ENCODE measurements at regions not wholly inside any gene's neighbourhood (a gene's known extent, or its start where the extent isn't known, plus 50 kb on each side); places are given as distances from the start of the nearest gene placed in this dataset.

DNA sequence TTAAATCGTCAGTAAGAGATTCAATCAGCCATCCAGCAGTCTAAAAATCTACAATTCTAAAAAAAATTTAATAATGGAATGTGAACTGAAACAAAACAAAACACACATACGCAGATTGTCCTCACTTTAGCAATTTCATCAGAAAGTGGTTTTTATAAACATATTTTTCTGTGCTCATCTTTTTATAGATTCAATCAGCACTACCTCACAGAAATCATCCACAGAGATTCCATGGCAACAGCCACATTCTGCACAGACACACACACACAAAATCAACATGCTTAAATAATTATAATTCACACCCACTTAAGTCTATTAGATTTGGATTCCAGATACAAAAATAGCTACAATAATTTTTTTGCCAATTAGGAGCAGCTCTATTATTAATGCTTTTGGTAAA is 149.0 kb upstream of the KCNIP4 start:
- DNase-seq = no peak

DNA sequence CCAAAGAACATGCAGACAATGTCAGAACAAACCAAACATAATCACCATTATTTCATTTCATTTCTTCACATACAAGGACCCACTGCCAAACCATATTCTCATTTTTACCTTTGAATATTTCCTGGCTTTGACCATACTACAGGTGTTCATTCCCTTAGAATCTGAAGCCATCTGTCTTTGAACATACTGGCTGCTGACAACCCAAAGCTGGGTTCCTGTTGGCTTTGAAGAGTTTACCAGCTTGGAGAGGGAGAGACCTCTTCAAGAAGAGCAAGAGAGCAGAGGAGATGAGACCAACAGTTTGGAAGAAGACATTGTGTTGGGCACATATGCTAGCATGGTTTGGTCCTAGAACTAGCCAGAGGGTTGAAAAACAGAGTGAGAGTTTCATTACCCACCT is 145.6 kb upstream of the KCNIP4 start:
- no peak for DNase-seq

DNA sequence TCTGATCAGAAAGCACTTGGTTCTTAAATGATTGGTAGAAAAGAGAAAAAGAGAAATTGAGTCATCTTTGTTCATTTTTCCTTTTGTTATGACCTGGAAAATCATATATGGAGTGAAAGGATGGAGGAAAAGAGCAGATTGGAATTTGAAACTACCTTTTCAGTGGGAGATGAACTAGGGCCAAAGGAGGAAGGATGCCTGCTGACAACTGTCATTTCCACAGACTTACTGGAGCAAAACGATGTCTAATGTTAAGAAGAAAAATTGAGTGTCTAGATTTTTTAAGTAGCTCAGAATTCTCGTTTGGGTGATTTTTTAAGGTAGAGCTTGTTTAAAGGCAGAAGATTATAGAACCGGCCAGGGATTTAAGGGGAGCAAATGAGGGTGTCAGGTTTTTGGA is 144.6 kb upstream of the KCNIP4 start:
- no peak for DNase-seq

DNA sequence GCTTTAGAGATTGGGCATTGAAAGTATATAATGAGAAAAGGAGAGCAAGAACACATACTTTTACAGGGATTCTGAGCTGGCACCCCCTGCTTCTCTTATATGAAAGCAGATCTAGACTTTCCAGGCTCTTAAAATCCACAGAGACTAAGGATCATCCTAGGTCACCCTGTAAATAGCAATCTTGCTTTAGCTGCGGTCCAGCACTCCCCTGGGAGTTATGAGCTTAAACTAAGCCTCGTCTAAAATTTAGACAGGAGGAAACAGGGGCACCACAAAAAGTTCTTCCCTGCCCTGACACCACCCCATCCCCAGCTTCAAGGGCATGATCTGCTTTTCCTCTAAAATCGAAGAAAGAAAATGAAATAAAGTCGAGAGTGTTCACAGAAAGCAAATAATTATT is 143.3 kb upstream of the KCNIP4 start:
- no peak for DNase-seq

DNA sequence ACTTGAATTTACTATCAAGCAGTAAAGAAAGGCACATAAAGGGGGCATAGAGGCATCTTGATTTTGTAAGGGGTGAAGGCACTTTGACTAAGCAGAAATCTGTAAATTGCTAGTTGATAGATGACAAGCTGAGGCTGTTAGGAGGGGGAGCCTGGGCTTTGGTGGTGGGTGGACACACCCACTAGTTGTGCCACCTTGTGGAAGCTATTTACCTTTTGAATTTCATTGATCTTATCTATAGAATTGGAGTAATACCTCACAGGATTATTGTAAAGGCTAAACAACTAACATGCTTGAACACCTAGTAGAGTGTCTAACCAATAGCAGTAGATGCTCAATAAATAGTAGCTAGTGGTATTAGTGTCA is 142.8 kb upstream of the KCNIP4 start:
- no peak for DNase-seq

DNA sequence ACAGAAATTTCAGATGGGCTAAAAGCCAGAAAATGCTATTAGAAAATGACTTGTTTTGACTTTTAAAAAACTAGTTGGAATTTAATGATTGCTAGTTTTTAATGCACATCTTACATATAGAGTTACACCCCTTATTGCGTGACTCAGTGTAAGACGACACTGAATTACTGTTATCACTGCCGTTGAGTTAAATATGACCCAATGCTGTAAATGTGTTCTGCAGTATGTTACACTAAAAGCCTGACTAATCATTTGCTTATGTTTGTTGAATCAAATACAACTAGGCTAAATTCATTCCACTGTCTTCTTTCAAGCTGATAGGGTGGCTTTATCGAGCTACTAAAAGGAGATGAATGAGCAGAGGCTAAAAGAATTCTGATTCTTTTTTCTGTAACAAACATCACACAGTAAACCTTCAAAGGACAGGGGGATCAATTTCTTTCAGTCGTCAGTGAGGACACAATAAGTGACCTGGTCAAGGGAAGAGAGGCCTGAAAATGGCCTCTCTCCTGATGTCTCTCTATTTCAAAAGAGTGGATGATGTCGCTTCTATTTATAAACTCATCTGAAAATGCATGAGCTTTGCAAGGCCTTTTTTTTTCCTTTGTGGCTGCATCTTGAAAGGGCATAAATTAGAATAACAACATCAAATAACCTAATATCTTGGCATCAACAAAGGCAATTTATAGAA is 142.2 kb upstream of the KCNIP4 start:
- DNase-seq = no peak

DNA sequence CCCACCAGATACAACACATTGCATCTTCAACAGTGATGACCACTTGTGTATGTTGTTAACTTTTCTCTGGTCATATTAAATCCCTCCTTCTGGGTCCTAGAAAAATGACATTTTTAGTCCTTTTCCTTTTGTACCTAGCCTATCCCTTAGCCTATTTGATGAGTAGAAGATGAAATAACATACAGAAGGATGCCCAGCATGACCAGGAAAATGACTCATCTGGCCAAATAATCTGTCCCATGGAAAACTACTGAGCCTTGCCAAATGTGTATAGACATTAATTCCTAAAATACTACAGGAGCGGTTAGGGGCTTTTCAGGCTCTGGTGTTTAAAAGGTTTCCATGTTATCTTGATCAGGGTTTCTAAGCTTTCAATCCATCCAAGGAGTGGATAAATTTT is 129.0 kb upstream of the KCNIP4 start:
- no peak for DNase-seq

DNA sequence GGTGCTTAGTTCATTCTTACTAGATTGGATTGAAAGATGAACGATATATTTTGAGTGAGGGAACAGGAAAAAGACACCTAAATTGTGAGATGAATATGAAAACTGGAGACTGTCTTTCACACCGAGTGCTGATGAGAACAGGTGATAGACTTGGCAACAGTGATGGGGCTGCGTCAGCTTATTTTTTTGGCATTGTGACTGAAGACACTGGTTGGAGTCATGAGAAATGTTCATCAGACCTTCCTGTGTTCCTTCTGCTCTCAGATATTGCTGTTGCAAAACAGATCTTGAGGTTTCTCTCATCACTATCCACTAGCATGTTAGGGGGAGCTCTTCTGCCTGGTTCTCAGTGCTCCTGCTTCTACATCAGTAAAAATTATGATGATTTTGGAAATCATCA is 124.2 kb upstream of the KCNIP4 start:
- no peak for DNase-seq

DNA sequence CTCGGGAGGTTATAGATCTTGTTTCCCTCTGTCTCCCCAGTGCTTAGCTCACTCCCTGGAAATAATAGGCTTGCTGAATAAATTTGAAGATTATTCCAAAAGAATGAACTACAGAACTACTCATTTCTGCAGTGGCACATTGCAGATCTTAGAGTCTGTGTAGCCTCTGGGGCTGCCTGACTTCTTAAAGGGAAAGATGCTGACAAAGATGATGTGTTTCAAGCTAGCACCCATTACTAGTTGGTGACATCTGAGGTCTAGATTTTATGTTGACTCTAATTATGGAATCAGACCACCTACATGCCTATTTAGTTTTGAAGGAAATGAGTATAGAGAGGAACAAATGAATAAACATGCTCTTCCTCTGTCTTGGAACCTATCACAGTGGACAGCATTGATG is 123.7 kb upstream of the KCNIP4 start:
- no peak for DNase-seq

DNA sequence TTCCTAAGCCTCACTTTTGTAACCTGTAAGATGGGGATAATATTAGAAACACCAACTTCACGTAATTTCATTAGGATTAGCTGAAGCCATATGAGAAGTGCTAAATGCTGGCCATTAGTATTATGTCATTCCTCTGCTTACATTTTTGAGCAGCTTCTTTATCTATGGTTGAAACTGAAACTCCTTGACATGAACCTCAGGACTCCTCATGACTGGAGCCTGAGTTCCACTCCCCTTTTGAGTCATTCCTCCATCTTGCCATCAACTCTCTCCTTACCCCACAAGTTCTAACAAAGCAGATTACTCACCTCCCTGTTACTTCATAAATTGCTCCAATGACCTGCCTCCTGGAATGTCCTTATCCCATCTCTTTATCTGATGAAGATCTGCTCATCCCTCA is 123.2 kb upstream of the KCNIP4 start:
- no peak for DNase-seq

DNA sequence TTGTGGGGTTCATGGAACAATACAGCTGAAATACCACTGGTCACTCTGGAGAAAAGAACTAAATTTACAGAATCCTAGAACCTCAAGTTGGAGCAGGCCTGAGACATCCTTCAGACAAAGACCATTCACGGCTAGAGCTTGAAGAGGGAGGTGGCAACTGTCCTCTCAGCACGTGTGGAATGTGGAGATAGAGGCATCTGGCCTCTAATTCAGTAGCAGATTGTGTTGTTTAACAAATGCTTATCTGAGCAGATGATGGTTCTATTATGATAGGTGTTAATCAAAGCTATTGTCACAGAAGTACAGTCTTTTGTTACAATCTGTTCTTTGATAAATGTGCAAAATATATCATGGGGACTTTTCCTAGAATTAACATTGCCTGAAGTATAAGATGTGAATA is 121.7 kb upstream of the KCNIP4 start:
- DNase-seq = no peak

DNA sequence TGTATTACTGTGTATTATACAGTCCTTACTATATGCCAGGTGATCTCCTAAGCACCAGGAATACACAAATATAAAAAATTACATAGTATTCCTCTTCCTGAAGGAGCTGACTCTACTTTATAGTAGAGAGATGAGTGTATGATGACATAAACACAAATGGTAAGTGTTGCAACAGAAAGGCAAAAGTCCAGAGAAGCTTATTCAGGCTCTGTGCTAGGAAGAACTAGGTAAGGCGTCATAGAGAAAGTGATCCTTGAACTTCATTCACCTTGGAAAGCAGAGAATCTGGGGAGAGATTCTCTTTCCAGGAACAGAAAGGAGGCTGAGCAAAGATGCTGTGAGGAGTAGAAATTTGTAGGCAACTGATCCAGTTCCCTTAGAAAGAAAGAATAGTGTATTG is 115.0 kb upstream of the KCNIP4 start:
- no peak for DNase-seq

DNA sequence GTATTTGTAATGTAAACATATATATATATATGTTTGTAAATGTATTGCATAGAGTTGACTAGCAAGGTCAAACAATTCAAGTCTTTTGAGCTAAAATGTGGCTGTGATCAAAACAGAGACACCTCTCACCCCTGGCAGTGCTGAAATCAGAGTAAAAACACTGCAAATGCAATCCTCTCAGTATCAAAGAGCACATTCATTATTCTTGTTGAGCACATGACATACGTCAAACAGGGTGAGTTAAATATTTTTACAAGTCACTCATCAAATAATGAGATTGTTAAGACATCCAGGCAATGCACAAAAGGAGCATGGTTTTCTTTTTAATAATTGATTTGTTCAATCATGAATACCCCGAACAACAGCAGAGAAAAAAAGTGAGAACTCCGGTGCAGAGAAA is 114.1 kb upstream of the KCNIP4 start:
- DNase-seq = no peak

DNA sequence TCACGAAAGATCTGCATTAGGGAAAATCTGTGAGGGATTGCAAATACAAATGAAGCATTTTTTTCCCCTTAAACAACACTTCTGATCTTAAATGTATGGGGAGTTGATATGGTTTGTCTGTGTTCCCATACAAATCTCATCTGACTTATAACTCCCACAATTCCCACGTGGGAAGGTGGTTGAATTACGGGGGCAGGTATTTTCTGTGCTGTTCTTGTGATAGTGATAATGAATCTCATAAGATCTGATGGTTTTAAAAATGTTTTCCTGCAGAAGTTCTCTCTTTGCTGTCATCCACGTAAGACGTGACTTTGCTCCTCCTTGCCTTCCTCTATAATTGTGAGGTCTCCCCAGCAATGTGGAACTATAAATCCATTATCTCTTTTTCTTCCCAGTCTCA is 107.4 kb upstream of the KCNIP4 start:
- DNase-seq = no peak

DNA sequence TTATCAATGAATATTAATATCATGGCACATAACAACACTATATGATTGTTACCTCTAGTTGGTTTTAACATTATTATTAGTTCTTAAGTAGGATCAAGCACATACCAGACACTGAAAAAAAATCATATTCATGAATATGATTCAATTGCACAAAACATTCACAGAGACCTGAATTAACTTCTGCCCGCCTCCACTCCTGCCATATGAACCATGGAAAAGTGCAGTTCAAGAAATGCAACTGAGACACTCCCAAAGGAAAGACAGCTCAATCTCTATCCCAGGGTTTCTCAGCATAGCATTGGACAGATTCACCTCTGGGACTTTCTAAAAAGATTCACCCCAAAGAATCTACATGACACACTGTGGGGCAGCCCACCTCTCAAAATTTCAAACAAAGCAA is 103.5 kb upstream of the KCNIP4 start:
- DNase-seq = no peak

DNA sequence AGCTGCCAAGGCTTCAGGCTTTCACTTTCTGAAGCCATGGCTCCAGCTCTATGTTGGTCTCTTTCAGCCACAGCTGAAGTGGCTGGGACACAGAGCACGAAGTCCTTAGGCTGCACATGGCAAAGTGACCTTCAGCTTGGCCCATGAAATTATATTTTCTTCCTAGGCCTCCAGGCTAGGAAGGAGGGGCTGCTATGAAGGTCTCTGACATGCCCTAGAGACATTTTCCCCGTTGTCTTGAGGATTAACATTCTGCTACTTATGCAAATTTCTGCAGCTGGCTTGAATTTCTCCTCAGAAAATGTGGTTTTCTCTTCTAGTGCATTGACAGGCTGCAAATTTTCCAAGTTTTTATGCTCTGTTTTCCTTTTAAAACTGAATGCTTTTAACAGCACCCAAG is 99.8 kb upstream of the KCNIP4 start:
- DNase-seq = no peak

DNA sequence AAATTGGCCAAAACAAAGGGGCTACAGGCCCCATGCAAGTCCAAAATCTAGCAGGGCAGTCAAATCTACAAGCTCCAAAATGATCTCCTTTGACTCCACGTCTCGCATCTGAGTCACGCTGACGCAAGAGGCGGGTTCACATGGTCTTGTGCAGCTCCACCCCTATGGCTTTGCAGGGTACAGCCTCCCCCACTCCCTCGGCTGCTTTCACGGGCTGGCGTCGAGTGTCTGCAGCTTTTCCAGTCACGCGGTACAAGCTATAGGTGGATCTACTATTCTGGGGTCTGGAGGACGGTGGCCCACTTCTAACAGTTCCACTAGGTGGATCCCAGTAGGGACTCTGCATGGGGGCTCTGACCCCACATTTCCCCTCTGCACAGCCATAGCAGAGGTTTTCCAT is 99.2 kb upstream of the KCNIP4 start:
- DNase-seq = no peak

DNA sequence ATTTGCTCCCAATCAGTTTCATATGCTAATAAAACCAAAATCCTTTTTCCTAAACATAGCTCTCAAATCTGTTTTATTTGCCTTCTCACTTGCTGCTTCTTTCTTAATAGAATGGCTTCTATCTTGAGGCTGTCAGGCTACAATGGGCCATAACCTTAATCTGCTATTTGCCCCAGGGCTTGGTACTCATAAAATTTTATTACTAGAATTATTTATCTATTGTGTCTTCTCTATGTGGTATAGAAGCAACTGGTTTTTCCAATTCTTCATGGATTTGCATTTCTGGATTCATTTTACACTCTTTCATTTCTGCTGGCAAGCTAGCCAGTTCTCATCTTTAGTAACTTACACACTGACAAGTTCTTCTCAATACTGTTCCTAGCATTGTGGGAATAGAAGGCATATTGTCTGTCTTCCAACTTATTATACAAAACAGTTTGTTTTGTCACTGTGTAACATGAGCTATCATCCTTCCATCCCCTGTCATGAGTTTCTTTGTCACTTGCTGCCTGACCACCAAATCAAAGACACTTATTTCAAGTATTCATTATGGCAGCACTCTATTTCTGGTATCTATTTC is 96.6 kb upstream of the KCNIP4 start:
- no peak for DNase-seq

DNA sequence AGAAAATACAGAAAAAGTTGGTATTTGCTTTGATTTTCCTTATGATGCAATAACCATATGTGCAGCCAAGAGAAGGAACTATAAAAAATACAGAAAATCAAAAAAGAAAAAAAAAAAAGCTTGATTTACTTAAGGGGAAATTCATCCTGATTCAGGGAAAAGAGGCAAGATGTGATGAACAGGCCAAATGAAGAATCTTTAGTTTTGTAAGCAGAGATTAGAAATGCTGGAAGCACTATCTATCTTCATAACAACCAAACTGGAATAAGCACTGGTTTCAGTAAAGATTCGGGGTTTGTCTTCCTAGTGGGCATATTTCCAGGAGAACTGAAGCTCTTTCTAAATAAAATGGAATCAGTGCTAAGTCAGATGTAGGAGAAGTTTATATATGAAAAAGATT is 82.9 kb upstream of the KCNIP4 start:
- DNase-seq = no peak

DNA sequence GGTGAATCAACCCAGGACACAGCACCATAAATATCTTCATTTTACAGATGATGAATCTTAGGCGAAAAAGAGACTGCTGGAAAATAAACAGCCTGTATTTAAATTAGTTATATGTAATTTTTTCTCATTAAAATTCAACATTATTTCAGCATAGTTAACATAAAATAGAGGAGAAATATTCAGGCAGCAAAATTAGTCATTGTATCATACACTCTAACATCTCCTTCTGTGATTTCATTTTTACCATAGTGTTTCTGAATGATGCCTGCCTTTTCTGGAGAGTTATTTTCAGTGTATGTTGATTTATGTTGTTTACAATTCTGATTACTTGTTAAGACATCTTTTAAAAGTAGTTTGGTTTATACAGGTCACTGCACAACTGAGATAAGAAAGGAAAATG is 82.3 kb upstream of the KCNIP4 start:
- DNase-seq = no peak

DNA sequence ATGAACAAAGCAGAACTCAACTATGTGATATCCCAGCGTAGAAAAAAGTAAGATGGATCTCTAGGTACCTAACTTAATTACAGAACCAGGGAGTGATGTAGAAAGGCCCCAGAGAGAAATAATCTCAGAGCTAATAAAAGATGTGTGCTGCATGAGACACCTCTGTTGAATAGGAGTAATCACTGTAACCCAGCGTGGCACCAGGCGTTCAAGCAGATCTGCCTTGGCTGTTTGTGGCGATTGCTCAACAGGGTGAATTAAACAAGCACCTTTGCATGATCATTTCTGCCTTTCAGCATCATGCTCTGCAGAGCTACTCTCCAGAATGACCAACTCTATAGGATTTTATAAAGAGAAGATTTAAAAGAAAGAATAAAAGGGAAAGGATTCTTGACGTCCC is 81.7 kb upstream of the KCNIP4 start:
- no peak for DNase-seq

DNA sequence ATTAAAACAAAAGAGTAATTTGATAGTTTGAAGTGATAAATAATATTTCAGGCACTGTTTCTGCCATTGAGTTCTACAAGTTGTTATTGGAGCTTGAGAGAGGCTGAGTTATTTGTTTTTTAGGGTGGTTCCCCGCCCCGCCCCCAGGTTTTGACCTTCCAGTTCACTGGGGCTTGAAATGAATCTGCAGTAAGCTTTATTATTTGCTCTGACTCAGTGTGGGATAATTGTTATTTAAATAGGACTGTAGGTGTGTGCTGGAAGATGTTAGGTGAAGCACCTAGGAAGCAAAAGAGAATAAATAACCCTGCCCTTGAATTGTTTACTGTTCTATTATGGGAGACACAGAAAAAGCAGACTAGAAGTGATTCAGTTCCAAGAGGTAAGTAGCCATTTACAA is 81.2 kb upstream of the KCNIP4 start:
- no peak for DNase-seq

DNA sequence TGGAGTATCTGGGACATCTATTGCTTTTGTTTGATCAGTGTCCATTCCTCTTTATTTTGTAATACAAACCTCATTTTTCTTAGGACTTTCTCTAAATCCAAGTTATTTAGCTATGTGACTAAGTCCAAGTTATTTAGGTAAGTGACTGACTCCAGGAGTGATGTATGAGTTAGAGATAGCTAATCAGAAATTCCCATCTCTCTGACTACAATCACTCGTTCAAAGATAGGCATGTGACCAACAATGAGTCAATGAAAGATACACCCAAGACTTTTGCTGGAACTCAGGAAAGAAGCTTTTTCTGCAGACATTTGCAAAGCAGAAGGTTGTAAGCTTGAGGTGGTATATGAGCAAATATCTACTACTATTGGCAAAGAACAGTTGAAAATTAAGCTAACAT is 72.5 kb upstream of the KCNIP4 start:
- DNase-seq = no peak

DNA sequence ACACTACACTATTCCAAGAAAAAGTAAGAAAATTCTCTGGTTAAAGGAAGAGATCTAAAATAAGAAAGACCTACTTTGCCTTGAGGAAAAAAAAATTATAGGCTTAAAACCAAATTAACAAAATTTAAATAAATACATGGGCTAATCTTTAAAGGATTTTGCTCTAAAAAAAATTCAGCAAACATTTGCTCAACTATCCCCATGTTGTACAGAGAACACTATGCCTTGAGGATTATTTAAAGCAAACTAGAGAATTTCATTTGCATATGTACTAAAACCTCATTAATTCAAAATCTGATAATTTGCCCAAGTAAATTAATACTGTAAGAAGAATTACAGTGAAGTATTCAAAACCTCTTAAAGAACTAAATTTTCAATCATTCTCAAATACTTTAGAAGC is 71.6 kb upstream of the KCNIP4 start:
- DNase-seq = no peak

DNA sequence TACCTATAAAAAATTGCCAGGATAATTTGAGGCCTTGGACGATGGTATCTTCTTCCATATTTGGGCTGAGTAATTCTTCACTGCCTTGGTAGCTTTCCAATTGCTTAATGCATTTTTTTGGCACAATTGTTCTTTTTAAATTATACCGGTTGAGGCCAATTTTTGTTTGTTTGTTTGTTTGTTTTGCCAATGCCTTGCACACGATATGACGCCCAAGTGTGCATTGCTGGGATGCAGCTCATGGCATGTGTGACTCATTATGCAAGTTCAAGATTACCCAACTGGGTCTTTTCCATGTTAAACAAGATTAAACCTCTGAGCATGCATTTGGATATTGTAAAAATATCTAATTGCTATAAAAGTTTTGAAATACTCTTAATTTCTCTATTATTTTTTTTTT is 71.1 kb upstream of the KCNIP4 start:
- no peak for DNase-seq
